ENCODE measurements at regions not wholly inside any gene's neighbourhood (a gene's known extent, or its start where the extent isn't known, plus 50 kb on each side); places are given as distances from the start of the nearest gene placed in this dataset.
A peak's percentile ranks its signal among the peaks of the same experiment; 100 is the strongest.

DNA sequence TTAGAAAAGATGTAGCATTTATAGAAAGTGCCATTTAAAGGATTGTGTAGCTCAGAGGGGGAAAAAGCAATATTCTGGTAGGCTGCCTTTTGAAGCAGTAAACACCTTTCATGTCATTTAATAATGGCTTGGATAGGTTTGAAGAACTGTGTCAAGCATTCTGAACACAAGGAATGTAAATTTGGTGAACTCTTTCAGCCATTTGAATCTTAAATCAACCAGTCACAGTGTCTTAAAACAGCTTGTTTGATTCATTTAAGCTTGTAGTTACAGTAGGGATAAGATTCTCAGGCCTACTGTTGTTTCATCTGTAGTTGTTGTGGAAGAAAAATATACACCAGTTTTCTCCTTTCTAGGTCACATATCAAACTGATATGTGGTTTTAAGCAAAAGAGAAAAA is 299.4 kb upstream of the NOVA1 start:
- DNase-seq (ENCODE audit: low read depth, low spot score) = no peak

DNA sequence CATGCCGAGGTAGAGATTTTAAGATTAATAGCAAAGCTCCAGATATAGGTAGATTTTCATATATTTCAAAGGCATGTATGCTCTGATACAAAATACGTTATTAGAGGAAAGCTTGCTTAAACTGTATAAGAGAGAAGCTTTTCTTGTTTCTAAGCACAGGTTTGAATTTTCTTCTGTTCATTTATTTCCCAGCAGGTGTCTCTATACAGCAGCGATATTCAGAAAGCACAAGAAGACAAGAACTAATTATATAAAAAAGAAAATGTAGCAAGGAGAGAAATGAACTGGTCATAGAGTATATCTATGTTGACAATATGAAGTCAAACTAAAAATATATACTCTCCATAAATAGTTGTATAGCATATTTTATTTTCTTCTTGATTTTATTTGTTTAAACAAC is 307.4 kb upstream of the NOVA1 start:
- DNase-seq (ENCODE audit: low read depth, low spot score) = no peak

More for the DNA sequence above, 299.4 kb upstream of the NOVA1 start:
- H3K4me3 ChIP-seq (ENCODE audit: low read length) = no peak overlapping the region

DNA sequence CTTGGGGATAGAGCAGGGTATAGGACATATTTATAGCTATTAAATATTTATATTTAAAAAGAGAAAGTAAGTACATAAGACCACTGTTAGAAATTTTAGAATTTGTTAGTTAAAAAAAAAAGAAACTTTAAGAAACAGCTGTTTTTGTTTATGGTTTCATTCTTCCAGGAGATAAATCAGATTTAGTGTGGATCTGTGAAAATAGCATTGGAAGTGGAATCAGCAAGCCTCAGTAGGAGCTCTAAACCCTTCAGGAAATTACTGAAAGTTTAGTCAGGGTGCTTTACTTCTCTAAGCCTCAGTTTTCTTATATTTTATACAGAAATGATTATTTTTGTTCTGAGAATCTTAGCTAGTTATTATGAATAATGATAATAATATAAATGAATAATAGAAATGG is 316.0 kb upstream of the NOVA1 start:
- DNase-seq (ENCODE audit: low read depth, low spot score) = no peak
- H3K4me3 ChIP-seq (ENCODE audit: low read length) = no peak overlapping the region

More for the DNA sequence above, 307.4 kb upstream of the NOVA1 start:
- no peak overlapping the region for H3K4me3 ChIP-seq (ENCODE audit: low read length)

DNA sequence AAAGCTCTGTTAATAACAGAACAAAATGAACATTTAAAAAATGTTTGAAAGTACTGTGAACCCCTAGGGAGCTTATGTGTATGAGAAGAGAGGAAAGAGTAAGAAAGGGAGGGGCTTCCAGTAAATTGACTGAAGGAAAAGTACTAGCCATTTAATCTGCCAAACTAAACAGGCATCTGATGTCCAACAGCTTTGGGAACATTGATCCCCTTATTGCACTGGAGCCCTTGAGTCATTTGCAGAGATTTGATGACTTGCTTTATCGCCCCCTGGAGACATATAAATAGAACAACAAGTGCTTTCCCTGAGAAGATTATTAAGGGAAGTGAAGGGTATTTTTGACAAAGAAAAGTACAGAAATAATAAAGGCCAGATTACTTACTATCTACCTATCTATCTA is 319.3 kb upstream of the NOVA1 start:
- DNase-seq (ENCODE audit: low read depth, low spot score) = peak; percentile 10
- H3K4me3 ChIP-seq (ENCODE audit: low read length) = no peak overlapping the region

DNA sequence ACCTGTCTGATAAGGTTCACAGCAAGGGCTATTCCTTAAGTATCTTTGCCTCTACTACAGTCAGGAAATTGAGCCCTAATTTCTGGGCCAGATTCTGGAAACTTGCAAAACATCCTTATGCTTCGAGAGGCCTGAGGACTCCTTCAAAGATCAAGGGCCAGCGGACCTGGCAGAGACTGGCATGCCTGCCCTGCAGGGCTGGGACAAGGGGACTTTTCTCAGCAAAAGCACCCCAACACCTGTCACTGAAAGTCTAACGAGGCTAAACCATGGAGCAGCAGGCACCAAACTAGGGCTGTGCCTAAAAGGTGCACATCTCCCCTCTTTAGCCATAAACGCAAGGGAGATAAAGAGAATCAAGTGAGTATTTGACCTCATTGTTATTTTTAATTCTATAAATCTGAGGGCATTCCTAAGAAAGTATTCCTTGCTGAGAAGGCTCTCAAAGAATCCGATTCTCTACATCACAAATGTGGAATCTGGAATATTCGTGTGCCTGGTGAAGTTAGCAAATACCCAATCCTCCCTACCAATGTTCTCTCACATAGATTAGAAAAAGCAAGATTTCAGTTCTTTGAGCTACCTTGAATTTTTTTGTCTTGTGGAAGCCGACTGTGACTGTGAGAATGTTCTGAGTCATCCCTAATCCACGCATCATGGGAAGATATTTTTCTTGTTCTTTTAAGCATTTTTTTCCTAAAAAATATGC is 328.2 kb upstream of the NOVA1 start:
- no peak overlapping the region for H3K4me3 ChIP-seq (ENCODE audit: low read length)
- no peak for DNase-seq (ENCODE audit: low read depth, low spot score)

DNA sequence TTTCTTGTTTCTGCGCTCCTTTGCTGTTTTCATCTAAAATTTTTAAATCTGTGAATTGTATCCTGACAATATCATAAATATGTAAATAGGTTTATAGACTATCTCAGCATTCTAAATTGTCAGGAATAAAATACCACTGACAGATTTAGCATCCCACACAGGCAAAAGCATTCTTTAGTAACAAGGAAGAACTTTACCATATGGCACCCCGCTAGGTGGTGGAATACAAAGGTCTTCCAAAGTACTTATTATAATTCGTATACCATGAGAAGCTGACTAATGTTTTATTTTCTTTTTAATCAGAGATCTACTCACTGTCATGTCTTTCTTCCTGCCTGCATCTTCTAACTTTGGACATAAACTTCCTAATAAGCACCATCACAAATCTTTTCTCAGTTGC is 328.8 kb upstream of the NOVA1 start:
- H3K4me3 ChIP-seq (ENCODE audit: low read length) = no peak overlapping the region
- no peak for DNase-seq (ENCODE audit: low read depth, low spot score)

DNA sequence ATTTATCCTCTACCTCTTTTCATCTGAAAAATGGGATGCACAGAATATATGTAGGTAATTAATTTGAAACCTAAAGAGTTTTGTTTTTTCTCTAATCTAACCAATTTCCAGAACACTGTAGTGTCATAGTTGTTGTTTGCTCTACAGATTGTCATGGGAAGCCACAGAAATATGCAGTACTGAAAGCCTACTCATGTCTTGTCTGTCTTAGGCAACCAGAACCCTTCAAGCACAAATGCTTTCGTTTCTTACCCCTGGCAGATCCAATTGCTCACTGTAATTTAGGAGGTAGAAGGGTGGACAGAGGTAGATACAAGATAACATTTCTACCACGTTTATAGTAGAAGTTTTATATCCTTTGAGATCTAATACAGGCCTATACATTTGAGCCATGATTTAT is 330.2 kb upstream of the NOVA1 start:
- H3K4me3 ChIP-seq (ENCODE audit: low read length) = no peak overlapping the region
- no peak for DNase-seq (ENCODE audit: low read depth, low spot score)

DNA sequence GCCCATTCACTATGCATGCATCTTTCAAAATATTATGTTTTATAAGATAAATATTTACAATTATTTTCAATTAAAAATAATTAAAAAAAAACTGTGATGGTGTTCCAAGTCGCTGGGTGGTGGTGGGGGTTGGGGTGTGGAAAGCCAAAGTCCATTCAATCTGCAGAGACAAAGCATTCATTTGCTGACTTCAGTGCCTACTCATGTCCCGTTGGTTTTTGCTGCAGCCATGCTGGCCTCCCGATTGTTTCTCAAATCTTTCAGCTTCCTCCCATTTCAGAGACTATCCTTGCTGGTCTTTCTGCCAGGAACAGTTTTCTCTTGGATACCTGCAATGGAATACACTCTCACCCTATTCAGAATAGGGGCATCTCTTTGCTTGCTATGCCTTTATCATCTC is 331.5 kb upstream of the NOVA1 start:
- no peak for DNase-seq (ENCODE audit: low read depth, low spot score)
- H3K4me3 ChIP-seq (ENCODE audit: low read length) = no peak overlapping the region

DNA sequence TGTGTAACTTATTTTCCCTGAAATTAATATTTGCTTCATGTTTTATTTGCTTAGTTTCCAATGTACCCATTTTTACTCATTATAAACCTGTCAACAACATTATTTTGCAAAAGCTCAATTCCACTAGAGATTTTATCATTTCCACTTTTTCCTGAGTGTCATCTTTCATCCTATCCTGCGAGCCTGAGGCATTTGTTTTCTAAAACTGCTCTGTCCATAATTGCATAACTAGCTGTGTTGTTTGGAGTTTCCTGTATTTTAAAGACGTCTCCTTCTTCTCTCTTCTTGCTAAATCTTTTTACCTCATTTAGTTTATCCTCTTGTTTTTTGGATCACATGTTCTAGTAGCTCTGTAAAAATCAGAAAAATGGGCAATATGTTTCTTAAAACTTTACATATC is 332.7 kb upstream of the NOVA1 start:
- DNase-seq (ENCODE audit: low read depth, low spot score) = no peak
- H3K4me3 ChIP-seq (ENCODE audit: low read length) = no peak overlapping the region

DNA sequence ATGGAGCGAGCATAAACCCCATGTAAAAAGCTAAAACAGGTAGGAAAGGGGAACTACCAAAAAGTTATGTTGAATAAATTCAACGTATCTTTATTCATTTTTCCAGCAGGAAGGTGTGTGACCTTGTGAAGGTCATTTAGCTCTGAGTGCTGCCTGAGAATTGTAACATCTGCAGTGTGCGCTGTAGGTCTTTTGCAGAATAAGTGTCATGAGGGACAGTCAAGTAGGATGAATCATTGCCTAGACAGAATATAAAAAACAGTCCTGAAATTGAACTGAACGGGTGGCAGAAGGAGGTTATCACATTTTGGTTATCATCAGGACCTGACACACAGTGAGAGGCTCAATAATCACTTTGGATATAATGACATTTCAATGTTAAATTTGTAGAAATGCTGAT is 334.8 kb upstream of the NOVA1 start:
- DNase-seq (ENCODE audit: low read depth, low spot score) = no peak

DNA sequence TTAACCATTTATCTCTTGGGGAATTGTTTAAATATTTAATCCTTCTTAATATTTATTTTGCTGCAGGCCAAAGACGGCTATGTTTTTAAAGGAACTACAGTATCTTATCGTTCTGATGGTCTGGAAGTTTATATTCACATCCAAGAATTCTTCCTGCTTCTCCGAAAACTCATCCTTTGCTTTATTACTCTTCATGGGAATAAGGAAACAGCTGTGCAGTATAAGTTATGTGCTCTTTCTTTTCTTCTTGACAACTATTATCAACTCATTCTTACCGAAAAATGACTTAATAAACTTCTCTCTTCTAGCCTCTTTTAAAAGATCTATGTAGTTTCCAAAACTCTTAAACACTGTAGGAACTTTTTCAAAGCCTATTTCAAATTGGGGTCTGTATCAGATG is 335.6 kb upstream of the NOVA1 start:
- no peak overlapping the region for H3K4me3 ChIP-seq (ENCODE audit: low read length)
- DNase-seq (ENCODE audit: low read depth, low spot score) = no peak

More for the DNA sequence above, 334.8 kb upstream of the NOVA1 start:
- H3K4me3 ChIP-seq (ENCODE audit: low read length) = no peak overlapping the region

DNA sequence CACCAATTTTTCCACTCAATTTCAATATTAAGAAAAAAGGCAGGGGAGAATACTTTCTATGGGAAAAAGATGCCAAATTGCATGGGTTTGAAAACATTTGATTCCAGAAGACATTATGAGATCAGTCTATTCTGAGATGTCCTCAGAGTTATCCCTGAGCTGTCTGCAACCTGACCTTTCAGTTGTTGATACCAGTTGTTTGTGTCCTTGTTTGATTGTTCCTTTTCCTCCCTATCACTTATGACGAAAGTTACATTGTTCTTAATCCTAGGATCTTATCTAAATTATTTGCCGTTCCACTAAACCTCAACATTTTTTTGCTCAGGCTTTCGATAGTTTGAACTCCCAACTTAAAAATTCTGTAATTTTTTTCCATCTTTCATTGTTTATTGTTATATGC is 336.3 kb upstream of the NOVA1 start:
- DNase-seq (ENCODE audit: low read depth, low spot score) = no peak
- H3K4me3 ChIP-seq (ENCODE audit: low read length) = no peak overlapping the region

DNA sequence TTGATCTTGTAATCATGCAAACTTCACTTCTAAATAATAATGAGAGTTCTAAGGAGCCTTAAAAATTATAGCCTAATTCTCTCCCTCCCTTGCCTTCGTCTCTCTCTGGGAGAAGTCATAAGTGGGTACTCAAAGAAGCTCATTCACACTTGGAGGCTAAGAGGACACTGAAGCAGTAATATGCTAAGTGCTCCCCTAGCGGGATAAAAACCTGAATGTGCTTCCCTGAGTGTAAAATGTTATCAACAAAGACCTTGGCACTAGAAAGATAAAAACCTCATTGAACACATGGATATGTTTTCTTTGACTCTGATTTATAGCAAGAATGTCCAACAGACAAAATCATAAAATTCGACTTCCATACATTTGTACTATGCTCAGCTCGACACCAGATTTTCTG is 337.9 kb upstream of the NOVA1 start:
- no peak for DNase-seq (ENCODE audit: low read depth, low spot score)
- no peak overlapping the region for H3K4me3 ChIP-seq (ENCODE audit: low read length)

DNA sequence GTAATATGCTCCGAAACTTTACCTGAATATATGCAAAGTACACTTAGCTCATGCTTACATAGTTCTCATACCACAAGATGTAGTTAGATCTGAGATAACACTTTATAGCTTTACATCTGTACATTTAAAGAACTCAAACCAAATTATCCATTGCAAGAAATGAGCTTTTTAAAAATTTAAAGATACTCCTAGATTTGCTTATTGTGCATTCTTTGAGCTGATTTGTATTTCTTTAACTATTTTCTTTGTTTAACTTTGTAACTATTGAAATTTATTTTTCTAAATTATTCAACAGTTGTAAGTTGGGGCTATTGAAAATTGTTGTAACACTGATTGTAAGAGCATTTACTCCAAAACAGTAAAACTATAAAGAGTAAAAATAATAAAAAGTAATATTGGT is 340.2 kb upstream of the NOVA1 start:
- DNase-seq (ENCODE audit: low read depth, low spot score) = no peak
- no peak overlapping the region for H3K4me3 ChIP-seq (ENCODE audit: low read length)

DNA sequence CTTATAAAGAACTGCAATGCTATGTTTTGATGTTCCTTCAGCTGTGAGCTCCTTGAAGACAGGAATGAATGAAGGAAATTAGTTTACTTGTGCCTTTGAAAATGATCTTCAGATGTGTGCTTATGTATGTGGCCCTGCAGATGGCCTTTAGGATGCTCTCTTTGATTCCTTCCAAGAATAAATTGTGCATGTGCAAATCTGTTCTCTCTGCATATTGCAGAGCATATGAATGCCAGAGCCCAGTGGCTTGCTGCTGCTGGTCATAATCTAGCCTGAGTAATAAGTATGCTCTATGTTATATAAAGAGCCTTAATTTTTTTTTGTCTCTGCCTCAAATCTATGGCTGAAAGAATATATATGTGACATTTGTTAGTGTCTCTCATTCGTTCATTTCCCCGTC is 341.9 kb upstream of the NOVA1 start:
- no peak overlapping the region for H3K4me3 ChIP-seq (ENCODE audit: low read length)
- DNase-seq (ENCODE audit: low read depth, low spot score) = no peak

DNA sequence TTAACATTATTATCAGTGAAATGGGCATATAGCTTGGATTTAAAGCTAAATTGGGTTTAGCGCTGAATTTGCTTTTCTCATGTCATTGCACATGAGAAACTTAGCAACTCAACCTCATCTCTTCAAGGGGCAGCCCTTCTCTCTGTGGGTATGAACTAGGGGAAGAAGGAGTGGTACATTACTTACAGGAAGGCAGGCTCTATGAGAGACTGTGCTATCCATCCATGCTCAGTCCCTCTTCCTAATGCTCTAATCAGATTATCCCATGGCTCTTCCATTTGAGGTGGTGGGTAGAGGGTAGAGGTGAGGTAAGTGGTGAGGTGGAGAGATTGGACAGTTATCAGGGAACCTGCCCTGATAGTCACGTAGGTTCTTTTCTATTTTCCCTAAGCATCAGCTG is 343.7 kb upstream of the NOVA1 start:
- no peak overlapping the region for H3K4me3 ChIP-seq (ENCODE audit: low read length)
- DNase-seq (ENCODE audit: low read depth, low spot score) = no peak

DNA sequence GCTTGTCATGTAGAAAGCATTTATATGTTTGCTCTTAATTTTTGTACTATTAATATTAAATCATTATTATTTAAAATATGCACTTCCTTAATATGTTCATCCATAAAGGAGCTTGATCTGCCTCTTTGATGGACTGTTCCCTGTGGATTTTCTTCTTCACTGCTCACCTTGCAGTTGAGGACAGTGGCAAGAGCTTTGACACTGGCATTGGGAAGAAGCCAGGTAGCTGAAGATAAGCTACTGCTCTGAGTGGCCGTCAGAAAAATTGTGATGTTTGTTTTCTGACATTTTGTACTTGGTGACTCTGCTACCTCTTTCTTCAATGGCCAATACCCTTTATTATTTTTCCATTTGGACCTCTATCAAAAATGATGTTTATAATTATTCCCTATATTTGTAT is 349.4 kb upstream of the NOVA1 start:
- no peak for DNase-seq (ENCODE audit: low read depth, low spot score)
- no peak overlapping the region for H3K4me3 ChIP-seq (ENCODE audit: low read length)

DNA sequence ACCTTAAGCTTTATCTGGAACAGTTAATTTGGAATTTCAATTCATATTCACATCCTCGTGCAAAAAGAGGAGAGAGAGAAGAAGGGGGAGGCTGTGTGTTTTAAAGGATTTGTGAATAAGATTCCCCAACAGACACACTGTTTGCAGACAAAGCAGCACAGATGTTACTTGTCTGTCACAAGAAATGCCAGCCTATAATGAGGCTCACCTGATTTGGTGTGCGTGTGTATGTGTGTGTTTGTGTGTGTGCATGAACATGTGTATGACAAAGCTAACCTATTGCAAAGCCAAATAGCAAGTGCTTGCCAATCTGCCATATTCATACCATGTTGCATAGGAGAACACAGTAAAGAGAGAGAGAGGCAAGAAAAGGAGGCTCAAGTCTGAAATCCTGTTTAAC is 361.6 kb upstream of the NOVA1 start:
- no peak for DNase-seq (ENCODE audit: low read depth, low spot score)
- no peak overlapping the region for H3K4me3 ChIP-seq (ENCODE audit: low read length)

DNA sequence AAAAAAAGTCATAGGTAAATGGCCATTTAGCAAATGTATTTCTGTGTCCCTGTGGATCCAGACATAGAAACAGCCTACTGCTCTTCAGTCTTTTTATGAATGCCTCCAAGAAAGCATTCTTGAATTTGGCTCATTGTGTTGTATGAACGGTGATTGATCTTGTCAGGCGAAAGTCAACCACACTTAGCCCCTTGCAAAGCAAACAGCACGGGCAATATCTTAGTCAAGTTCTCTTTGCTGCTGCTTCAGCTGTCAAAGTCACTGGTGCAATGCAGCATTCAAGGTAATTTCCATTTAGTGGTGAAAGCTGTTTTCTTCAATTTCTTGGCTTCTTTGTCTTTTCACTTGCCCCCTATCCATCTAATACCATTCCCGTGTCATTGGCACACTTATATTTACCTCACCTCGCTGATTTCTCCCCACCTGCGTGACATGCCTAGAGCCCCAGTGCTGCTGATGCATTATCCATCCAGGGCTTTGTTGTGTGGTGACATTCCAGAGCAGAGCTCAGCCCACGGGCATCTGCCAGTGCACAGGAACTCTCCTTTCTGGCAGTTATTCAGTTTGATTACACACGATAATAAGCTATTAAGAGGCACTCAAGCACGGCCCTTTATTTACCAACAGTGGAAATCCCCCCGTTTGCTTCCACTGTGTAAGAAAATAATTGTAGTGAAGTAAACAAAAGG is 362.3 kb upstream of the NOVA1 start:
- no peak for DNase-seq (ENCODE audit: low read depth, low spot score)
- H3K4me3 ChIP-seq (ENCODE audit: low read length) = no peak overlapping the region

DNA sequence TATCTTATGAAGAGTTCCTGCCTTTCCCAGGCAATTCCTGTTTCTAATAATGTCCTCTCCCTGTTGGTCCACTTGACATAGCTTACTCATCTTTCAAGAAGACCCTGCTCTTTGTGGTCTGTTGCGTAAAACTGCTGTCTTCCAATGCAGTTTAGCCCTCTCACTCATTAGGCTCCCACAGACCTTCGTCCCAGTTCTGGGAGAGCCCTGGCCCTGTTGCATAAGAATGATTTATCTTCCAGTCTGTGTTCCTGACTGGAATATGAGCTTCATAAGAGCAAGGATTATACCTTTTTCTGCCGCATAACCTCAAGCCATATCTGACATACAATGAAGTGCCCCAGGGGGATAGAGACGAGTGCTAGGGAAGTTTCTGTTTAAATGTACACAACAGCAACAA is 365.9 kb upstream of the NOVA1 start:
- H3K4me3 ChIP-seq (ENCODE audit: low read length) = no peak overlapping the region
- DNase-seq (ENCODE audit: low read depth, low spot score) = no peak

DNA sequence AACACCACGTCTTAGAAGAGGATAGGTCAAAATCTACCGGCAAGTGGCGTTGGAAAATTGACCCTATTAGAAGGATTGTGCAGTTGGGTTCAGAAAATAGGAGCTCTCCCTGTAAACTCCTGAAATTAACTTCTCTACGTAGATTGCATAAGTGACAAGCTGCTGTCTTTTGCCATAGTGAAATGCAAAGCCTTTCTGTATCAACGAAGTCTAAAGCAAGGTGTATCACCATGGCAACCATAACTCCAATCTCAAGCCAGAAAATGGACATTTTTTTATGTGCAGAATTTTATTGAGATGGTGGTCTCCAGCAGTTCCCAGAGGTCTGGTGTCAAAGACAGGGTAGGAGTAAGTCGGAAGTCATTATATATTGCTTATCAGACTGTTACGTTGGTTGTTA is 367.7 kb upstream of the NOVA1 start:
- DNase-seq (ENCODE audit: low read depth, low spot score) = no peak
- no peak overlapping the region for H3K4me3 ChIP-seq (ENCODE audit: low read length)
